ENCODE measurements at regions not wholly inside any gene's neighbourhood (a gene's known extent, or its start where the extent isn't known, plus 50 kb on each side); places are given as distances from the start of the nearest gene placed in this dataset.
A peak's percentile ranks its signal among the peaks of the same experiment; 100 is the strongest.

DNA sequence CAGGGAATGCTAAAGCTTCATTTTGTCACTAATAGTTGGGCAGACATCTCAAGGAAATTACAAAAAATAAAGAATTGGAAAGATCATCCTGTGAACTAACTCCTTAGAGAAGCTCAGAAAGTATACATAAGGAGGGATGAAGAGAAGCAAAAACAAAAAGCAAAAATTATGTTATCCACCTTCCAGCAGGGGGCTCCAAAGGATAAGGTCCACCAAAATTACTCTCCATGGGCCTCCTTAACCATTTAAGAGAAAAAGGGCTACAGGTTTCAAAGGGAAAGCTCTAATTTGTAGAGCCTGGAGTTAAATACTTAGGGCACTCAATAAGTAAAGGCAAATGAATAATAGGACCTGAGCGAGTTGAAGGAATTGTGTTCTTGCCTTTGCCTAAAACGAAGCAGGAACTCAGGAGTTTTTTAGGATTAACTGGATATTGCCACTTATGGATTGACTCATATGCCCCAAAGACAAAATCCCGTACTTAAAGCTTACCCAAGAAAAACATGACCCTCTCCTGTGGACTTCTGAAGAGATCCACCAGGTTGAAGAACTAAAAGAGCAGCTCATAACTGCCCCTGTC is 1167.9 kb downstream of the DSC3 start:
- DNase-seq (ENCODE audit: low read depth) = no peak
- TF ChIP-seq CTCF (IDR thresholded peaks at IDR 0.05; ENCODE audit: control insufficient read depth, insufficient read depth, low read depth, low read length, missing control alignments) = peak; percentile 42
- H3K4me3 ChIP-seq (ENCODE audit: control insufficient read depth, low read depth, low read length) = no peak overlapping the region

DNA sequence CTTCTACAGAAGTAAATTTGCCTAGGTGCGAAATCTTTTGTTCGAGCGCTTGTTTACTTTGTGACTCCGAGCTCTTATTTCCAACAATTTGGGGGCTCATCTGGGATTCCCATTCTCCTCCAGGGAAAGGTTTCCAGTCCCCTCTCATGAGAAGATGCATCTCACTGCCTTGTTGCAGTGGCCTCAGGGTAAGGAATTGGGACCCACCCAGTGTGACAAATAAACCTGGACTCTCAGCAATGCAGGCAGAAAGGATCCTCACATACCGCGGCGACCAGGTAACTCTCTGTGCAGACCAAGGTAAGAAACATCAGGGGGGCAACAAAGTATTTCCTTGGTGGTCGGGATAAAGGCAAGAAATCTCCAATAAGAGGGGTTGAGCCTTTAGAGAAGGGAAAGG is 1169.3 kb downstream of the DSC3 start:
- TF ChIP-seq CTCF (IDR thresholded peaks at IDR 0.05; ENCODE audit: control insufficient read depth, insufficient read depth, low read depth, low read length, missing control alignments) = no peak
- DNase-seq (ENCODE audit: low read depth) = no peak
- H3K4me3 ChIP-seq (ENCODE audit: control insufficient read depth, low read depth, low read length) = no peak overlapping the region

DNA sequence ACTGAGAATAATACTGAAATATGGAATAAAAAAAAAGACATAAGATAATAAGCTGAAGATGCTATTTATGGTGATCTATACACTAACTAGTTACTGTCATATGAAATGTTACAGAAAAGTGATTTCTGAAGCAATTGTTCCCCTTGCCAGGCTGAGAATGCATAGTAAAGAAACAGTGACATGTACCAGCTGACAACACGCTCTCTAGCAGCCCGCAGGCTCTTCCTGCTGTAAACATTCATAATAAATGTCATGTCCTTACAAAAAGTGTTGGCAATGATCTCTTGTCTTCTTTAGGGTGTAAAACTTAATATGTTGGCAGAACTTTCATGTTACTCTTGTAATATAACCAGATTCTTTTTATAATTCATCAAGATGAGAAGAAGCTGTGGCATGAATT is 1171.3 kb downstream of the DSC3 start:
- no peak for DNase-seq (ENCODE audit: low read depth)
- H3K4me3 ChIP-seq (ENCODE audit: control insufficient read depth, low read depth, low read length) = no peak overlapping the region
- no peak for TF ChIP-seq CTCF (IDR thresholded peaks at IDR 0.05; ENCODE audit: control insufficient read depth, insufficient read depth, low read depth, low read length, missing control alignments)

- no peak overlapping the region for H3K4me3 ChIP-seq (ENCODE audit: control insufficient read depth, low read depth, low read length)
- TF ChIP-seq CTCF (IDR thresholded peaks at IDR 0.05; ENCODE audit: control insufficient read depth, insufficient read depth, low read depth, low read length, missing control alignments) = no peak
- DNase-seq (ENCODE audit: low read depth) = no peak
Observed at GRCh38 chr18:29862824-29863223, 1179.7 kb downstream of the DSC3 start.

DNA sequence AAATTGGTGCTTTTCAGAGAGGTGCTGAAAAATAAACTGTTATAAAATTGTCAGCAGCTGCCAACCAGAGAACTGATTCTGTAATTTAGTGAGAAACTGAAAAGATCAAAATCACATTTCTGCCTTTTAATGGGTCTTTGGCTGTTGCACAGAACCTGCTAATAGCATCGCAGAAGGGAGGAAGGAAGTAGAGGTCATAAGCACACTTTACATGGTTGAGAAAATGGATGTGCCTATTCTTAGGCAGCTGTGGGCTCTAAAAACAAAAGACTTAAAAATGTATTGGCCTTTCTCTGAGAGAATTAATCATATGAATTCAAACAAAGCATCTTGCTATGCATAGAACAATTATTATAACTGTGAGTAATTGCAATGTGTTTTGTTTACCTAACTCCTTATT is 1186.9 kb downstream of the DSC3 start:
- TF ChIP-seq CTCF (IDR thresholded peaks at IDR 0.05; ENCODE audit: control insufficient read depth, insufficient read depth, low read depth, low read length, missing control alignments) = no peak
- H3K4me3 ChIP-seq (ENCODE audit: control insufficient read depth, low read depth, low read length) = no peak overlapping the region
- DNase-seq (ENCODE audit: low read depth) = no peak

GRCh38 chr18:29853126-29853525 is 1189.4 kb downstream of the DSC3 start:
- no peak for TF ChIP-seq CTCF (IDR thresholded peaks at IDR 0.05; ENCODE audit: control insufficient read depth, insufficient read depth, low read depth, low read length, missing control alignments)
- no peak for DNase-seq (ENCODE audit: low read depth)
- no peak overlapping the region for H3K4me3 ChIP-seq (ENCODE audit: control insufficient read depth, low read depth, low read length)

GRCh38 chr18:29849144-29849543 is 1193.4 kb downstream of the DSC3 start:
- no peak for DNase-seq (ENCODE audit: low read depth)
- no peak overlapping the region for H3K4me3 ChIP-seq (ENCODE audit: control insufficient read depth, low read depth, low read length)
- TF ChIP-seq CTCF (IDR thresholded peaks at IDR 0.05; ENCODE audit: control insufficient read depth, insufficient read depth, low read depth, low read length, missing control alignments) = no peak
